BE2C (cell line): ENCODE measurements at regions not wholly inside any gene's neighbourhood (a gene's known extent, or its start where the extent isn't known, plus 50 kb on each side); places are given as distances from the start of the nearest gene placed in this dataset.

Source experiments
- DNase-seq: peaks from one replicate; pipeline ENCODE4 v3.0.0-alpha.2; 2020
- H3K27me3 ChIP-seq: fragments of 250-450 bp; sonication (Bioruptor Pico); 2 replicates; pipeline ENCODE4 v1.5.1; 2020; ENCODE audit warnings: mild to moderate bottlenecking
- H3K36me3 ChIP-seq: fragments of 250-450 bp; sonication (Bioruptor Pico); 2 replicates; pipeline ENCODE4 v1.5.1; 2020; ENCODE audit warnings: mild to moderate bottlenecking
- H3K4me1 ChIP-seq: fragments of 250-450 bp; sonication (Bioruptor Pico); 2 replicates; pipeline ENCODE4 v1.5.1; 2020
- H3K4me3 ChIP-seq: 2 replicates; pipeline ENCODE4 v1.5.1; 2011; ENCODE audit warnings: low read depth, low read length
- H3K9me3 ChIP-seq: fragments of 250-450 bp; sonication (Bioruptor Pico); 2 replicates; pipeline ENCODE4 v1.5.1; 2020
- TF ChIP-seq, protein P1 (sequence below): IDR thresholded peaks from 2 replicates; pipeline ENCODE4 v1.5.1; 2012; ENCODE audit warnings: mild to moderate bottlenecking, low read depth, low read length

DNA sequence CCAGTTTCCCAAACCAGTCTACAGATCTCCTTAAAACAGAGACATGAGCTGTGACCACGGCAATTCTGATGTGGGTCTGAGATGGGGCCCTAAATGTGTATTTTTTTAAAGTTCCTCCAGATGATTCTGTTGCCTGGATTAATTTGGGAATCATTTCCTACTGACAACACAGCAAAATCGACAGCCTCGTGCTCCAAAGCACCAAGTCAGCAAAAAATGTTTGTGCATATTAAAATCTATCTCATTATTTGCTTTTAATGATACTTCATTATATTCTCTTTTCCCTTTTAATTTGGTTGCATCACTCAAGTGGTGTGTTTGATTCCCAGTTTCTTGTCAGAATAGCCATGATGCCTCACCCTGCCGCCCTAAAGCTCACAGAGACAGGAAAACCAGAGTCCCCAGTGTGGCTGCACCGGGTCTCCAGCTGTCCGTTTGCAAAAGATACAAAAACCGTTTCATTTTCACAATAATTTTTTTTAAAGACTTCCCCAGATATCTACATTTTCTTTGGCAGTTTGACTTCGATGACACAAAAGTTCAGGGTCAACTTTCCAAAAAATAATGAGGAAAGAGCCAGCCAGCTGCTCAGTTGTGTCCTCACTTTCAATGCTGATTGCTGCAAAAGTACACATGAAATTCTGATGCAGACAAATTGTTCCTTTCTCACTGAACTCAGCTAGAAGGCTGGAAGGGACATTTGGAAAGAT is 443.2 kb upstream of the ID2 start:
- Histone ChIP-seq H3K27me3 (no peaks in the 10 kb centered on the region), H3K4me1 (no peaks in the 10 kb centered on the region), H3K4me3 (no peak overlapping the region), H3K36me3 (no peaks in the 10 kb centered on the region), H3K9me3 (no peaks in the 10 kb centered on the region)
- DNase-seq: no peak
- TF ChIP-seq, protein P1, sequence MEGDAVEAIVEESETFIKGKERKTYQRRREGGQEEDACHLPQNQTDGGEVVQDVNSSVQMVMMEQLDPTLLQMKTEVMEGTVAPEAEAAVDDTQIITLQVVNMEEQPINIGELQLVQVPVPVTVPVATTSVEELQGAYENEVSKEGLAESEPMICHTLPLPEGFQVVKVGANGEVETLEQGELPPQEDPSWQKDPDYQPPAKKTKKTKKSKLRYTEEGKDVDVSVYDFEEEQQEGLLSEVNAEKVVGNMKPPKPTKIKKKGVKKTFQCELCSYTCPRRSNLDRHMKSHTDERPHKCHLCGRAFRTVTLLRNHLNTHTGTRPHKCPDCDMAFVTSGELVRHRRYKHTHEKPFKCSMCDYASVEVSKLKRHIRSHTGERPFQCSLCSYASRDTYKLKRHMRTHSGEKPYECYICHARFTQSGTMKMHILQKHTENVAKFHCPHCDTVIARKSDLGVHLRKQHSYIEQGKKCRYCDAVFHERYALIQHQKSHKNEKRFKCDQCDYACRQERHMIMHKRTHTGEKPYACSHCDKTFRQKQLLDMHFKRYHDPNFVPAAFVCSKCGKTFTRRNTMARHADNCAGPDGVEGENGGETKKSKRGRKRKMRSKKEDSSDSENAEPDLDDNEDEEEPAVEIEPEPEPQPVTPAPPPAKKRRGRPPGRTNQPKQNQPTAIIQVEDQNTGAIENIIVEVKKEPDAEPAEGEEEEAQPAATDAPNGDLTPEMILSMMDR: no peak

DNA sequence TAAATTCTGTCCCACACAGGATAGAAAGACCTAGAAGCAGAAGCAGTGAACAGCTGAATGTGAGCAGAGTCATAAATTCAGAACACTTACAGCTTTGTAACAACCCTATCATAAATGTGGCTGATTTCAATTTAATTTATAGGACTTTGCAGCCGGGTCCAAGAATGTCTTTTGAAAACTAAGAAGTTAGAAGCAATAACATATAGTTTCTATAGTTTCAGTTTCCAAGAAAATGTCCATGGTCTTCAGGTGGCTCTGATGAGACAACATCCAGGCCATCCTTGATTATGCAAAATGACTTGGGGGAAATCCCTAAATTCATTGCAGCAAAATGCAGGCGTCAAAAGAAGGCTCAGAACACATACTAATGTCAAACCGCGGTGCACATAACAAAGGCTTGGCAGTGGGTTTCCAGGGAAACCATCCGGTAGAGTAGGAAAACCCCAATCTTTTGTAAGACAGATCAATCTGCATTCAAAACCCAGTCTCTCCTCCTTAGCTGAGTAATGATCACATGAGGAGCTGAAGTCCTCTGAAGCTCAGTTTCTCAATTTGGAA is 442.2 kb upstream of the ID2 start:
- H3K27me3 ChIP-seq: no peaks in the 10 kb centered on the region
- no peak for DNase-seq
- TF ChIP-seq, protein P1: no peak
- H3K9me3 ChIP-seq: no peaks in the 10 kb centered on the region
- H3K36me3 ChIP-seq: no peaks in the 10 kb centered on the region
- H3K4me1 ChIP-seq: no peaks in the 10 kb centered on the region
- no peak overlapping the region for H3K4me3 ChIP-seq

DNA sequence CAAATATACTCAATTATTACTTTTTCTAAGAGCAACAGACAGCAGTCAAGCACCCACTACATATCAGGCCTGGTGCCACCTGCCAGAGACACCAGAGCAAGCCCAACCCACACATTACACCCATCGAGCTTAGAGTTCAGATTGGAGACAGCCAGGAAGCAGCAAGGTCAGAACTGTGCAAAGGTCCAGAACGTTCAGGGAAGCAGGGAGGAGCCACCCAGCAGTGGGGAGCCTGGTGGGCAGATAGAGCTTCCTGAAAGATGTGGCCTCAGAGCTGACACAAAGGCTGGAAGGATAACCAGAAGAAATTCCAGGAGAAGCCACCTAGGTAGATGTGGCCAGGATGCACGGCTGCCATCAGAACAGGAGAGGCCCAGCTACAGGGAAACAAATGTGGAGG is 440.5 kb upstream of the ID2 start:
- no peaks in the 10 kb centered on the region for H3K27me3 ChIP-seq
- TF ChIP-seq, protein P1: no peak
- DNase-seq: no peak
- no peaks in the 10 kb centered on the region for H3K36me3 ChIP-seq
- no peaks in the 10 kb centered on the region for H3K4me1 ChIP-seq
- H3K9me3 ChIP-seq: no peaks in the 10 kb centered on the region
- H3K4me3 ChIP-seq: no peak overlapping the region

DNA sequence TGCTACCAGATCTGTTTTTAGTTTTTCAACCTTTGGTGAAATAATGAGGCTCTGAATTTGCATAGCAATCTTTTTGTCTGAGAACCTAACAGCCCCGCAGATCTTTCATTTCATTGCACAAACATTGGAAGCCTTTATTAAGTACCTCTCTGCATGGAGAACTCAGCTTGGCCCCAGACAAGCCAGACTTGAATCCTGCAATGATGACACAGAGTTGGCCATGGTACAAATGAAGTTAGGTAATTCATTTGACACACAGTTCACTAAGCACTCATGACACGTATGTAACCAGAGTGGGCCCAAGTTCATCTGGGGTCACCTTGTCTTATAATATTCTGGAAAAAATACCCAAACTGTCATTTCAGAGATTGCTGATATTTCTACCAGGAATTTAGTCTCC is 439.1 kb upstream of the ID2 start:
- no peak for DNase-seq
- H3K4me3 ChIP-seq: no peak overlapping the region
- H3K4me1 ChIP-seq: no peaks in the 10 kb centered on the region
- H3K9me3 ChIP-seq: no peaks in the 10 kb centered on the region
- TF ChIP-seq, protein P1: no peak
- H3K27me3 ChIP-seq: no peaks in the 10 kb centered on the region
- H3K36me3 ChIP-seq: no peaks in the 10 kb centered on the region

DNA sequence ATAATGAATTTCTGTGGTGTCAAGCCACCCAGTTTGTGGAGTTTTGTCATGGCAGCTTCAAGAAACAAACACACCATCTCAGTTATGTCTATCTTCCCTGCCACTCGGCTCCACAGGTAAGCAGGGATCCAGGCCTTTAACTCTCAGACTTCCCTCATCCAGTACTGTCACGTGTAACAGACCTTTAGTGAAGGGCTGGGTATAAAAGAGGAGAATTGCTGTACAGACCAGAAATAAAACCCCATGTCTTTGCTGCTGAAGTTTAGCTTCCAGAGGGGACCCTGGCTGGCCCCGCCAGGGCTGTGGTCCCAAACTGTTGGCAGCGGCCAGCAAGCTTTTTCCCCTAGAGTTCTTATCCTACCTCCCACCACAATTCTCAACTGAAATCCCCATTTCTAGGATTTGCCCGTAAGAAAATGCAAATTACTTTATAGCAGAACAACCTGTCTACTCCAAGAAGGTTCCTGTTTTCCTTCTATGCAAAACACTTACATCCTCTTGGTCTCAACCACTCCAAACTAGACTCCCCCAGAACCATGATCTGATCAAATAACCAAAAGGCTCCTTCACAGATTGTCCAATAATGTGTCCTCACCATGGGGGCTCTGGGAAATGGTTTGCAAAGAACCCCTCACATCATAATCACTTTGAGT is 438.0 kb upstream of the ID2 start:
- H3K4me3 ChIP-seq: no peak overlapping the region
- H3K36me3 ChIP-seq: no peaks in the 10 kb centered on the region
- TF ChIP-seq, protein P1: no peak
- DNase-seq: no peak
- no peaks in the 10 kb centered on the region for H3K9me3 ChIP-seq
- no peaks in the 10 kb centered on the region for H3K27me3 ChIP-seq
- no peaks in the 10 kb centered on the region for H3K4me1 ChIP-seq

DNA sequence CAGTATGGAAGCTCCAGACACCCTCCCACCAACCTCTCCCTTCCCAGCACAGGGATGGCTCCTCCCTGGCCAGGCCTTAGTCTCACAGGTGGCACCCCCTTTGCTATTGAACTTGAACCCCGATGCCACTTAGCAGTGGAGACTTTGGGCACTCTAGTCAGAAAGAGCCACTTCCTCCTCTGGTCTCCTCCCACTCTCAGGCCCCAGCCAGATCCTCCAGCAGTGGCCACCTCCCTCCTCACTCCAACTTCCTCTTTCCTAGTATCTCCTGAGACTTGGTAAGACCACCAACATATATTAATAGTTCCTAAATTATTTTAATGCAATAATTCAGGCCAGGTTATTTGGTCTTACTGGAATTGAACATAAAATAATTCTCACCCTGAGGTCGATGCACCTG is 437.2 kb upstream of the ID2 start:
- Histone ChIP-seq H3K9me3 (no peaks in the 10 kb centered on the region; the same call in 1 of the 2 replicates), H3K27me3 (no peaks in the 10 kb centered on the region)
- DNase-seq: no peak

More for the DNA sequence above, 437.2 kb upstream of the ID2 start:
- H3K36me3 ChIP-seq: no peaks in the 10 kb centered on the region
- H3K4me3 ChIP-seq: no peak overlapping the region
- H3K4me1 ChIP-seq: no peaks in the 10 kb centered on the region
- TF ChIP-seq, protein P1: no peak
